ENCODE measurements at regions not wholly inside any gene's neighbourhood (a gene's known extent, or its start where the extent isn't known, plus 50 kb on each side); places are given as distances from the start of the nearest gene placed in this dataset.

DNA sequence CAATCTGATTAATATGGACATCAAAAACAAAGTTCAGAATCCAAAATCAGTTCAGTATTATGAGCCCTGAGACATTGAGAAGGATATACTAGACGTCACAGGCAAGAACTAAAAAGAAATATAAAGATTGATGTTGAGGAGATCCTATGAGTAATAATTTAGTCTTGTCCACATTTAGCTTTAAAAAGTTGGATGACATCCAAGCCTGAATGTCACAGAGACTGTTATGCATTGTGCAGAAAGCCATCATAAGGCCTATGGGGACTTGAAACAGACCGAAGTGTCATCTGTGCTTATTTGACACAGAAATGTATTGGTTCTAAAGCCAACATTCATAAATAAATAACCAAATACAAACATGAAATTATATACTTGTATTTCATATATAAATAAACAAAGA lies 581.8 kb upstream of the MMS22L start:
- TF ChIP-seq, protein P1, sequence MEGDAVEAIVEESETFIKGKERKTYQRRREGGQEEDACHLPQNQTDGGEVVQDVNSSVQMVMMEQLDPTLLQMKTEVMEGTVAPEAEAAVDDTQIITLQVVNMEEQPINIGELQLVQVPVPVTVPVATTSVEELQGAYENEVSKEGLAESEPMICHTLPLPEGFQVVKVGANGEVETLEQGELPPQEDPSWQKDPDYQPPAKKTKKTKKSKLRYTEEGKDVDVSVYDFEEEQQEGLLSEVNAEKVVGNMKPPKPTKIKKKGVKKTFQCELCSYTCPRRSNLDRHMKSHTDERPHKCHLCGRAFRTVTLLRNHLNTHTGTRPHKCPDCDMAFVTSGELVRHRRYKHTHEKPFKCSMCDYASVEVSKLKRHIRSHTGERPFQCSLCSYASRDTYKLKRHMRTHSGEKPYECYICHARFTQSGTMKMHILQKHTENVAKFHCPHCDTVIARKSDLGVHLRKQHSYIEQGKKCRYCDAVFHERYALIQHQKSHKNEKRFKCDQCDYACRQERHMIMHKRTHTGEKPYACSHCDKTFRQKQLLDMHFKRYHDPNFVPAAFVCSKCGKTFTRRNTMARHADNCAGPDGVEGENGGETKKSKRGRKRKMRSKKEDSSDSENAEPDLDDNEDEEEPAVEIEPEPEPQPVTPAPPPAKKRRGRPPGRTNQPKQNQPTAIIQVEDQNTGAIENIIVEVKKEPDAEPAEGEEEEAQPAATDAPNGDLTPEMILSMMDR (IDR thresholded peaks at IDR 0.05) = no peak
- TF ChIP-seq EZH2 (IDR thresholded peaks at IDR 0.05; ENCODE audit: borderline replicate concordance, insufficient read depth, low read depth, low read length, poor library complexity, severe bottlenecking) = no peak

Measured in B cell (primary cell).